C4-2B (cell line): ENCODE measurements at regions not wholly inside any gene's neighbourhood (a gene's known extent, or its start where the extent isn't known, plus 50 kb on each side); places are given as distances from the start of the nearest gene placed in this dataset.

Source experiments
- ZFX ChIP-seq: fragments of 450-650 bp; IDR thresholded peaks from 2 replicates; pipeline ENCODE4 v1.6.1; 2017
- TF ChIP-seq, protein P1 (sequence below): fragments of 450-650 bp; conservative IDR thresholded peaks from 2 replicates; pipeline ENCODE4 v1.5.1; 2017; ENCODE audit warnings: mild to moderate bottlenecking

DNA sequence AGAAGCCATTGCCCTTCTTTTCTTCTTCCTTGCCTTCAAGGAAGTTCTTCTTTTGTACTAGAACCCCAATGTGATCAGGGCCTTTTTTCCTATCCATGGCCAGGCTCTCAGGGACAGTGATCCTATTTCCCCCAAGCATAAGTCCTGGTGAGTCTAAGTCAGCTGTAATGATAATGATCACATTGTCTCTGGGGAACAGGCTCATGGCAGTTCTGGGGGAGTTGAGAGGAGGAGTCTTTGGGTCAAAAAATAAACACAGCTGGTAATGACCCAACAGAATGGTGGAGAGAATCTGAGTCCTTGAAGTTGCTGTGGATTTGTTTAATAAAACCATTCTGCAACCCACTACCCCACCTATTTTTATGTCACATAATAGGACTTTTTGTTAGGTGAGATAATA, 96.6 kb downstream of the SOCS6 start:
- TF ChIP-seq, protein P1, sequence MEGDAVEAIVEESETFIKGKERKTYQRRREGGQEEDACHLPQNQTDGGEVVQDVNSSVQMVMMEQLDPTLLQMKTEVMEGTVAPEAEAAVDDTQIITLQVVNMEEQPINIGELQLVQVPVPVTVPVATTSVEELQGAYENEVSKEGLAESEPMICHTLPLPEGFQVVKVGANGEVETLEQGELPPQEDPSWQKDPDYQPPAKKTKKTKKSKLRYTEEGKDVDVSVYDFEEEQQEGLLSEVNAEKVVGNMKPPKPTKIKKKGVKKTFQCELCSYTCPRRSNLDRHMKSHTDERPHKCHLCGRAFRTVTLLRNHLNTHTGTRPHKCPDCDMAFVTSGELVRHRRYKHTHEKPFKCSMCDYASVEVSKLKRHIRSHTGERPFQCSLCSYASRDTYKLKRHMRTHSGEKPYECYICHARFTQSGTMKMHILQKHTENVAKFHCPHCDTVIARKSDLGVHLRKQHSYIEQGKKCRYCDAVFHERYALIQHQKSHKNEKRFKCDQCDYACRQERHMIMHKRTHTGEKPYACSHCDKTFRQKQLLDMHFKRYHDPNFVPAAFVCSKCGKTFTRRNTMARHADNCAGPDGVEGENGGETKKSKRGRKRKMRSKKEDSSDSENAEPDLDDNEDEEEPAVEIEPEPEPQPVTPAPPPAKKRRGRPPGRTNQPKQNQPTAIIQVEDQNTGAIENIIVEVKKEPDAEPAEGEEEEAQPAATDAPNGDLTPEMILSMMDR, result no peak
- TF ChIP-seq ZFX, result no peak
